HG03354 (cell line): ENCODE measurements at regions not wholly inside any gene's neighbourhood (a gene's known extent, or its start where the extent isn't known, plus 50 kb on each side); places are given as distances from the start of the nearest gene placed in this dataset.

ENCODE experiments used
- ATAC-seq: cut with Tn5 transposase; IDR thresholded peaks from one replicate; pipeline ENCODE4 v1.9.1; 2021; ENCODE audit warnings: mild to moderate bottlenecking; ENCODE audit not compliant: unreplicated experiment, poor library complexity, severe bottlenecking

DNA sequence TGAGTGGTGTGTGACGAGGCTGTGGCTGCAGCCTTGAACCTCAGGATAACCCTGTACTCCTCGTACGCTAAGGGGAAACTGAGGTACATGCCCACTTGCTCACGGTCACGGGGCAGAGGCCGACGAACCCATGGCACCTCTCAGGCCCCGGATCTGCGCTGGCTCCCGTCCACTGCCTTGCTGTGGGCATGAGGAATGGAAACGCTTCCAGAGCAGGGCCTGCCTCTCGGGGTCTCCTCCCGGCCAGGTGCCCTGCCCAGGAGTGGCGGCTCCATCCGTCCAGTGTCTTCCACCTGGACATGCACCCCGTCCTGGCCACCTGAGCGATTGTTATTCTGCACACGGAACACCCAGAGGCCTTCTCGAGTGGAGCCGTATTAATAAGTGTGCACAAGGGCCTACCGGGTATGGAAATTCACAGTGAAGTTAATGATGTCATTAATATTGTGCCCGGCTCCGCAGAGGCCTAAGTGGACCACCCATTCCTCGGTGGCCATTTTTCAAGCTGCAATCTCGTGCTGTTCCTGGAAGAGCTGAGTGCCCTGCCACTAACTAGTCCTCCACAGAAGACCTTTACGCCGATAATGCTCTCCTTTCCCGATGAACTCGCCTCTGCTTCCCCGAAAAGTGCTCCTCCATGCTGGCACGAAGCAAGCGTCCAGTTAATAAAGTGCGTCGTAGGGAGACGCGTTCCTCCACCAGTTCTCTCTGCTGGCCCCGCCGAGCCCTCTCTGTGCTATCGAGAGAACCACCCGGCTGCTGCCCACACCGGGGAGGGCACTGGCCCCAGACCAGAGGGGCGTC lies 927.9 kb downstream of the BRD1 start:
- ATAC-seq, result no peak

DNA sequence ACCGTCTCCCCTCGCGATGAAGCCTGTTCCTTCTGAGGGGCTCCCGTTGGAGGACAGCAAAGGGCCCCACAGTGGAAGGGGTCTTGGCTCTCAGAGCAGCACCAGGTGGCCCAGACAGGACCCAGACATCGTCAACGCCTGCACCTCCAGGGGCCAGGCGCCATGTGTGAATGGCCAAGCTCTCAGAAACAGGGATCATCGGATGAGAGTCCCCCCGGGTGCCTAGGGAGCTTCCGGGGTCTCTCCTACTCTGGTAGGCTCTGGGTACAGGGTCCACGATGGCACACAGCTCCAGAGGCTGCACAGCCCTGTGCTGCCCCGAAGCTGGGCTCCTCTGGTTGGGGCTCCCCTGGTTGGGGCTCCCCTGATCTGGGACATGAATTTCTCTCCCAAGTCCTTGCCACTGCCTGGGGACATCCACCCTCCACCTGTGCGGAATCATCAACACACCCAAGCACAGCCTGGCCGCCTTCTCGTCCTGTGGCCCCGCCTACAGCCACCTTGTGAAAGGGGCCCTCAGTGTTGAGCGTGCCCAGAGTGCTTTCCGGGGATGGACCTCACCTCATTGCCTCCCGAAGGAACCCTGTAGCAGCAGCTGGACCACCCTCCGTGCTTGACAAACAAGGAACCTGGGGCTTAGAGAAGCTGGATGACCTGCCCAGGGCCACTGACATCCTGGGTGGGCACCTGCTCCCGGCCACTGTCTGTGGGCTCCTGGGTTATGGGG lies 929.0 kb downstream of the BRD1 start:
- ATAC-seq, result no peak

DNA sequence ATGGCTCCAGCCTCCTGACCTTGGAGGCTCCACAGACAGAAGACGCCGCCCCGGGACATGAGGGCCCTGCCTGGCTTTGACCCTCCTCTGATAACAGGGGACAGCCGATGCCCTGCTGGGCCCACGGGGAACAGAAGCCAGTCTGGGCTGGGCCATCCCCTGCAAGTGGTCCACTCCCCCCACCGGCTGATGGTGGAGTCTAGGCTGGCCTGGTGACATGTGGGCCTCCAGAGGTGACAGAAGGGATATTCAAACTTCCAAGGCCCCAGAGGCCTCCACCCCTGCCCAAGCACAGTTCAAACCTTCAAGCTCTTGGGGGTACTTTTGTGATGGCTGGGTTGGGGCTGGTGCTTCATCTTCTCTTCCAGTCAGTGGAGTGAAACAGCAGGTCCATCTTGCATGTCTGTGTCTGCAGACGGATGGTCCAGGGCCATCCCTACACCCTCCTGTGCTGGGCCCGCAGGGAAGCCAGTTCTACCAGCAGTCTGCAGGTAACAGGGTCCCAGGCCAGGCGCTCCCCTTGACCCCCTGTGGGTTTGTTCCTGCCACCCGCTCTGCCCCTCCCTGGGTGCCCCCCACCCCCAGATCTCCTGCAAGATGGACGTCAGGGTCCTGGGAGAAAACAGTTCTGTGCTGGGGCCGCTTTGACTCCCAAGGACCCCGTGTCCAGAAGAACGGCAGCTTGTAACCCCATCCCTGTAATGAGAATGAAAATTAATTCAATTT lies 929.9 kb downstream of the BRD1 start:
- ATAC-seq, result no peak

DNA sequence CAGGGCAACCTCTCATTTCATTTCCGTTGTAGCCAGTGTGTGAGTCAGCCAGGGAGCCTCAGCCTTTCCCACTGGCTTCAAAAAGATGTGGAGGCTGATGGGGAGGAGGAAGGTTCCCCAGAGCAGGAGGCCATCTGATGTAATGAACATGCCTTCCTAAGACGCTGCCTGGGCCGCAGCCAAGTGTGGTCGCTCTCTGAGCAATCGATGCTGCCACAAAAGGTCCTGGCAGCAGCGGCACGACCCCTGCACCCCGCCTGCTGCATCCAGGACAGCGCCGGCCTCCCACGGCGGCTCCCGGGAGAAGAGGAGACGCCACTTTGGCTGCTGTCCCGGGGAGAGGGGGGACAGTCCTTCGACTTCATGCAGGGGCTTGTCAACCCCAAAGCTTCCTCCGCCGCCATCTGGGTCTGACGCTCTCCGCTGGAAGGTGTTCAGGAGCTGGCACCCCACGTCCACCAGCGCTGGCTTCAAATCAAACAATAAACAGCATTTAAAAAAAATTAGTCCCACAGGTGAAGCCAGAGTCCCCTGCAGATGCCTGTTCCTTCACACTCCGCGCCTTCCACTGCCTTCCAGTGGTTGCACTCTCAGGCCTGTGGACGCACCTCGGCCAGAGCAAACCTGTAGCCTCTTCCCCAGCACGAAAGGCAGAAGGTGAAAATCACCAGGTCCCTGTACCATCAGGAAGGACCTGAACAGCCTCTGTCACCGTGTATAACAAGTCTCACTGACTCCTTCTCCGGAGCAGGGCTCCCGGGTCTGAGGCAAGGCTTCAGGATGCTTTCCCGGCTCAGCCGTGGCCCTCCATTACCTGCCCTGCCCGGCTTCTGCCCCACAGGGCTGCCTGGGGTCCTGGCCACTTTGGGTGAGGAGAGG lies 930.7 kb downstream of the BRD1 start:
- no peak for ATAC-seq

DNA sequence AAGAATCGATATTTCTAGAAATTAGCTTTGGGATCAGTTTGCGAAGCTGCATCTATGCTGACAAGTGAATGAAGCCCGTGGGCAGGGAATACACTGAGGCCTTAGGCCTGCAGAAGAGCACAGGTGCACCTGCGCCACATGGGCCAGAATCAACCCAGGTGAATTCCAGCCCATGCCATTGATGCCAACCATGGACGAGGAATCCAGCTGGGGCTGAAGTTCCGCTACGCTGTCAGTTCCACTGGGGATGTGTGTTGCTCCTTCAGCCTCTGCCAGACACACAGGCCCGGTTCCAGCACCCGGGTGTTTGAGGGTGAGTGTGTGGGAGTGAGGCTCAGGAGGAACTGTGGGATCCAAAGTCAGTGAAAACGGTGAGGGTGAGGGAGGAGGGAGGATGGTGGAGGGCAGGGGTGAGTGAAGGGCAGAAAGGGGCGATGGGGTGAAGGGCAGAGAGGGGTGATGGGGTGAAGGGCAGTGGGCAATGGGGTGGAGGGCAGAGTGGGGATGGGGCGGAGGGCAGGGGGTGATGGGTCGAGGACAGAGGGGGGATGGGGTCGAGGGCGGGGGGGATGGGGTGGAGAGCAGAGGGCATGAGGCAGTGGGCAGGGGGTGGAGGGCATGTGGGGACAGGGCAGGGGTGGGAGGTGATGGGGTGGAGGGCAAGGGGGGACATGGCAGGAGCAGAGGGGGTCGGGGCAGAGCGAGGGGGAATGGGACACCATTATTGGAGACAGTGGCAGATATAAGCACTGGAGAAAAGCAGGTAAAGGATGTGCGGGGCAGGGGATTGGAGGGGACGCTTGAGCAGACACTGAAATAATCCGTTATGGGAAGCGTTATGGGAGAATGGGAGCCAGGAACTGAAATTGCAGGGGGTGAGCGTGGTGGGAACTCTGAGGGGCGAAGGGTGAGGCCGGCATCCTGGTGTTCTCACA lies 931.6 kb downstream of the BRD1 start:
- ATAC-seq, result no peak

DNA sequence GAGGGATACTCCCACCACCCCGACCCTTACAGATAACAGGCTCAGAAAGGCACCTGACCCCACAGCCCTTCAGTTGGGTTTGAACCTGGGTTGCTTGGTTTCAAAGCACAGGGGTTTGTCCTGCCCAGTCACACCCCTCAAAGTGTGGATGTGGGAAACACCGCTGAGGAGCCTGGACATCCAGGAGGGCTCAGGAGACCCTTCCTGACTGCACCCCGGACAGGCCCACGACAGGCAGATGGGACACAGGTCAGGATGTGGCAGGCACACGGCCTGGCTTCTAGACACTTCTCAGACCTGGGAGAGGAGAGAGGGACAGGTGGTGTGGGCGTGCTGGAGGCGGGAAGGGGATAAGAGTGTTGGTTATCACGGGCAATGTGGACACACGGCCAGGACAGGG lies 932.3 kb downstream of the BRD1 start:
- no peak for ATAC-seq

DNA sequence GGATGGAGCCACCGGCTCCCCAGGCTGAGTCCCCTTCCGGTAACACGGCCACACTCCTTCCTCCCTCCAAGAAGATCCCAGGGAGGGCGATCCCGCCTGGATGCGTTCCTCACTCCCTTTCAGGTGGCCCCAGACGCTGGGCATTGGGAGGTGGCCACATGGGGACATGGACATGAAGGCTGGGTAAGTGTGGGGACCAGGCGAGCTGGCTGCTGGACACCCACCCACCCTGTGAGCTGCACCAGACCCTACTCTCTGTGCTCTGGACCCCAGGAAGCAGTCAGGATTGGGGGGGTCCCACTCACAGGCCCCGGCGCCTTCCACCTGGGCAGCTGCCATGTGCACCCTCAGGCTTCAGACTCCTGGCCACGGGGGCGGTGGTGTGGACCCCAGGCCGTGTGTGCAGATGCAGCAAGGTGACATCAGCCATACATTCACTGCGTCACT lies 932.8 kb downstream of the BRD1 start:
- ATAC-seq, result no peak

DNA sequence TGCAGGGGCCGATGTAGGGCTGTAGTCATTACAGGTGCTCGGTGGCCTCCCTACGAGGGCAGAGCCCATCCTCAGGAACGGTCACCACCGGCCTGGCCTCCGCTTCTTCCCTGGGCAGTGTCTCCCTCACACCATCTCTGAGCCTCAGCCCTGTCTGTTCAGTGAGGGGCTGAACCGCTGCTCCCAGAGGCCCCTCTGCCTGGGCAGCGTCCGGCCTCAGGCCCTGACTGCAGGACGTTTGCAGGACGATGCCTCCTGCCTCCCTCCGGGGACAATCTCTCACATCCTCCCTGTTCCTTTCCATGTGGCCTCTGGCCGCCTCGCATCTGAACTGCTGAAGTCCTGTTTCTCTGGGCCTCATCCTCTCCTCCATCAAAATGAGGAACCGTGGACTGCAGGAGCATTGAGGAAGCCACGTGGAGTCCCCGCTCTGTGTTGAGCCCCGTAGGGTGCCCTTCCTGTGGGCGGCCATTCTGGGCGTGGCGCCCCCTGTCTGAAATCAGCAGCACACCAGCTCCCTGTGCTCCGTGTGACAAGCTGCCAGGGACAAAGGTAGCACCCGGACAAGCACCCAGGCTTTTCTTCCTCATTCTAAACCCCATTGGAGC lies 933.5 kb downstream of the BRD1 start:
- no peak for ATAC-seq

DNA sequence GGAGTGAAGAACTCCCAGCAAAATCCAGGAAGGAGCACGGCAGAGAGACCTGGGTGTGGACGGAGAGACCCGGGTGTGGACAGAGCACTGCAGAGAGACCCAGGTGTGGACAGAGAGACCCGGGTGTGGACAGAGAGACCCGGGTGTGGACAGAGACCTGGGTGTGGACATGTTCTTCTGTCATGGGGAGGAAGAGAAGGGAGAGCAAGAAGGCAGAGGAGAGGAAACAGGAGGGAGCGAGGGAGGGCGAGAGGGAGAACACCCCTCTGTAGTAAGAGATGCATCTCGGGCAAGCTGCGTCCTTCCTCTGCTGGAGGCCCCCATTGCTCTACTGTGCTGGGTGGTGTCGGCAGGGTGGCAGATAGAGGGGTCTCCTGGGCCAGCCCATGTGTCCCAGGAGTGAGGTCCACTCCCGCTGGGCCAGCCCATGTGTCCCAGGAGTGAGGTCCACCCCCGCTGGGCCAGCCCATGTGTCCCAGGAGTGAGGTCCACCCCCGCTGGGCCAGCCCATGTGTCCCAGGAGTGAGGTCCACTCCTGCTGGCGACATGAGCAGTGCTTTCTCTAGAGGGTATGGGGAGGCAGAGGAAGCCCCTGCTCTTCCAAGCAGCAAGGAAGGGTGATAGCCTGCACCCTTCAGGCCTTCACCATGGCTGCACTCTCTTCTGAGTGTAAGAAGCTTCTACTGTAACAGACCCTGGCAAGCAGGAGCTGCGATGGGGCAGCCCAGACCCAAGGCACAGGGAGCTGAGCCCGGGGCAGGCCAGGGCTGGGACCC lies 934.2 kb downstream of the BRD1 start:
- ATAC-seq, result no peak

DNA sequence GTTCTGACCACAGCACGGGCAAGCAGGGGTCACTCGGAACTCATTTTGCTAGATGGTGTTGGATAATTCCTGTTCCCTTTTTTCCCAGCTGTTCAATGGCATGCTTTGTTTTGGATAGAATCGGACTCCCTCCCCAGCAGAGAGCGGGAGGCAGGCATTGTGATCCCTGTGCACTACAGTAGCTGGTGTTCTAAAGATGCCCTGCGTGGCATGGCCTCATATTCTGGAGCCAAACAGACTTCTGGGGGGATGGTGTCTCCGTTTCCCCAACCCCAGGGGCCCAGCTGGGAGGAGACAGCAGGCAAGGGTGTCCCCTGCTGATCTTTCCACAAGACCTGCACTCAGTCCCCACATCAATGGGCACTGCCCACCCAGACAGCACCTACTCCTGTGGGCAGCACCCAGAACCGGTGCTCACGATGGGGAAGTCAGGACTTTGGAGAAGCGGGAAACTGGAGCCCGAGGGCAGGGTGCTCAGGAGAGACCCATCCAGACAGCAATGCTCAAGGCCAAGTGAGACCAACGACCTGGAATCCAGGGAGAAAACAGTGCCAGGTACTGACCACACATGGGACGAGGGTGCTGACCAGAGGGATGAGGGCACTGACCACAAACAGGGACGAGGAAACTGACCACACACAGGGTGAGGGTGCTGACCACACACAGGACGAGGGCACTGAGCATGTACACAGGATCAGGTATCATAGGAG lies 934.9 kb downstream of the BRD1 start:
- no peak for ATAC-seq

DNA sequence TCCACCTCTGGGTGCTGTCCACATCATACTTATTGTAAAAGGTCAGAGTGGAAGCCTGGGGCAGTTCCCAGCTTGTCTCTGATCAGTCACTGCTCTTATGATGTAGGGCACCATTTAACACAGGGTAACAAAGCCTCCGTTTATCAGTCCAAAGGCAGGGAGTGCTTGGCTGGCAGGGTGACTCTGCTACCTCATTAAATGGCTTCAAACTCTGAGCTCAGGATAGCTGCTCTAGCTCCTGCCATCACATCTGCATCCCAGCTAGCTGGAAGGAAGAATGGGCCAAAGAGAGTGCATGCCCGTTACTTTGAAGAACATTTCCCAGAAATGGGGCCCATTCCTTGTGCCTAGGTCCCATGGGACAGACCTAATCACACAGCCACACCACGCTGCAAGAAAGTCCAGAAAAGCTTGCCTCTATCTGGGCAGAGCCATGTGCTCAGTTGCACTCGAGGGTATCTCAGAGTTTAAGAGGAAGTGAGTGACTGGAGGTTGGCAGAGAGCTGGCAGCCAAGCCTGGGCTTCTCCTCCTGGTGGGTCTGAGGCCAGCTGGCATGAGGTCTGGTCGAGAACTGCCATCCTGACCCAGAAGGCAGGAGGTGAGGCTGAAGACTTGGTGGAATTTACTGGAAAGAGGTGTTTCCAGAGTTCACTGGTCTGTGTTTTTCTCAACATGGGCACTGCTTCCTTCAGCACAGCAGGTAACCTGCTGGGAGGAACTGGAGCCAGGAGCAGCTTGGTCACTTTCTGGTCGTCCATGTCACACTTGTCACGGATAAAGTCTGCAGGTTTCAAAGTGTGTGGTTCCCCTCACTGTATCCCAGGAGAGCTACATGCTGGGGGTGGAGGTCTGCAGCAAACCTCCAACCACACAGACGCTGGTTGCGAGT lies 935.7 kb downstream of the BRD1 start:
- ATAC-seq, result no peak

DNA sequence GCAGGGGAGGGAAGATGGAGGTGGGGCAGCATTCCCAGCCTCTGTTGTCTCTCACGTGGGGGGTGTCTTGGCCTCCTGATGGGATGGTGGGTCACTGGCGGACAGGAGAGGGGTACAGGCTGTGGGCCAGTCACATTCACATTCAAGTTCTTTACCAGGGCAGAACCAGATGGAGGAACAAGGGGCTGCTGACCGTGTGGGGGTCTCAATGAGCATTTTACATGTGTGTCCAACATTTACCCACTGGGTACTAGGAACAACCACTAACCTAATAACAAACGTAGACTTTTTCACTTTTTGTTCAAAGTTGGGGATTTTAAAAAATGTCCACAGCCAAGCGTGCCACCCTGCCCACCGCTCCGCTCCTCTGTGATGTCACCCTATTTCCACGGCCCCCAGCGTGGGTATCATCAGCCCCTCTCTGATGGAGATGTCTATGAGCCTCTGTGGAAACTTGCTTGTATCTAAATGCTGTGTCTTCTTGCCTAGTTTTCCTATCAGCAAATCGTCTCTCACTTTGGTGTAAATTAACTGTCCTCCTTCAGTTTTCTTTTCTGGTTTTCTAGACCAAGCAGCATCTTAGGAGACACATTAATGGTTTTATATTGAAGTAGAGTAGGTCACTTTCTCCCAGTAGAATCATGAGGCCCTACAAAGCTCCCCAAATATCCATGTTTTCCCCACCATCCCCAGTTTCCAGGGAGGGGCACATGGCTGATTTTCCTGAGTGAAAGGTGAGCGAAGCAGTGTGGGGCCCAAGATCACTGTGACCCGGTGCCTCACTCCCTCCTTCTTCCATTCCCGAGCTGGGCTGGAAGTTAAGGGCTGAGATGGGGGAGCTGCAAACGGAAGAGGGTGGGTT lies 936.7 kb downstream of the BRD1 start:
- no peak for ATAC-seq

DNA sequence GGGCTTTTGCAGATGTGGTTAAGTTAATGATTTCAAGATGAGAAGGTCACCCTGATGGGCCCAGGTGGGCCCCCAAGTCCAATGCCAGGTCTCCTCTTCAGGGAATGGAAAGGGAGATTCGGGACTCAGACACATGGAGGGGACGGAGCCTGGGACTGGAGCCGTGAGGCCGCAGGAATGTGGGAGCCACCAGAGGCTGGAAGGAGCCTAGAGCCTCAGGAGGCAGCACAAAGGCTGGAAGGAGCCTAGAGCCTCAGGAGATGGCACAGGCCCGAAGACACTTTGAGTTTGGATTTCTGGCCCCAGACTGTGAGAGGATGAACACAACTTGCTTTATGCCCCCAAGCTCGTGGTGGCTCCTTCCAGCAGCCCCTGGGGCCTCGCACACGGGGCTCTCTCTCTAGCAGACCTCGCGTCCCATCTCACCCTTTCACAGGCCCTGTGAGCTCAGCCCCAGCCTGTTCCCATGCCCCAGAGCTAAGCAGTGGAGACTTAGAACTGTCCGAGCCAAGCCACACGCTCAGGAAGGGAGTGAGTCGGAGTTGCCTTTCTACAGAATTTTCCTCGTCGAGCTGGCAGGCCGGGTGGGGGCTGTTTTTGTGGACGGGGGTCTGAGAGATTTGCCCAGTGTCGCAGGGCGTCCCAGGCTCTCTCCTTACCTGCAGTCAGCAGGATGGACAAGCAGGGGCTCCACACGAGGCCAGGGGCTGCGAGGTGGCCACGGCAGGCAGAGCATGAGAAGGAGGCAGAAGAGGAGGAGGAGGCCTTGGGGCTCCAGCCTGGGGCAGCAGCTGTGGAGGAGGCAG lies 937.6 kb downstream of the BRD1 start:
- ATAC-seq, result no peak

DNA sequence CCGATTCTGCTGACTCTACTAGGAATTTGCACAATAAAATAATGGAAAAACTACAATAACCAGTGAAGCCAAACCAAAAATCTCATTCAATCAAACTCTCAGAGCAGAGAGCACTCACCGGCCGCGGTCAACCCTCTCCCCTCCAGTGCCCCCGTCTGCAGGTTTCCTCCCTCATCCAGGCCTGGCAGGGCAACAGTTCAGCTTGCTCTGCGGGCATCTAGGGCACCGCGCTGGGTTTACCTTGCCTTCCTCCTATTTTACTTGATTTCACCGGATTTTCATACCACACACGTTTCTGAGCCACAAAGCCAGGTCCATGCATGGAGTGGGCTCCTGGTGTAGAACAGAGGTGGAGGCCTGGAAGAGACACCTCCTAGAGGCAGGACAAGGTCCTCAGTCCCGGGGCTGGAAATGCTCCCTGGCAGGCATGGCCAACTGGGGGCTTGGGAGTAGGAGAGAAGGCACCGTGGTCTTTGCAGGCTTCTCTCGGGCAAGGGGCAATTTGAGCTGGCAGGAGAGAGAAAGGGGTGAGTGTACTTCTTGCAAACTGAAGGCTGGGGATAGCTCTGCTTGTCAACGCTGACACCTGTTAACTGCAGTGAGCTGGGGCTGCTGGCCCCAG lies 938.4 kb downstream of the BRD1 start:
- ATAC-seq, result no peak
